ENCODE measurements at regions not wholly inside any gene's neighbourhood (a gene's known extent, or its start where the extent isn't known, plus 50 kb on each side); places are given as distances from the start of the nearest gene placed in this dataset.

- H2AFZ ChIP-seq (ENCODE audit: low read depth, low read length): no peak overlapping the region
- H4K20me1 ChIP-seq (replicated peaks; ENCODE audit: control insufficient read depth, insufficient read depth, low read length): no peaks in the 10 kb centered on the region
- H3K27ac ChIP-seq (ENCODE audit: extremely low read depth, low read depth, low read length): no peak overlapping the region
- no peaks in the 10 kb centered on the region for H3K79me2 ChIP-seq (ENCODE audit: control insufficient read depth, insufficient read depth, low read length)
- no peaks in the 10 kb centered on the region for H3K4me1 ChIP-seq (replicated peaks in 1 of 2; ENCODE audit: control insufficient read depth in 2 of 2, insufficient read depth in 2 of 2, low read length in 2 of 2)
- no peak for ATAC-seq
- ChIA-PET POLR2A (no interaction called here), CTCF (ENCODE audit: low intra/inter-chr PET ratio) (no interaction called here)
- H3K4me3 ChIP-seq: no peak overlapping the region
- no peak overlapping the region for H3K9ac ChIP-seq (ENCODE audit: insufficient read depth in 1 of 2, low read depth in 2 of 2, low read length in 2 of 2)
- no TSS peak for BruUV-seq (replicated peaks)
- 2% methylated on average over 5 of the region's 5 CpGs for WGBS (ENCODE audit: insufficient coverage, low coverage, missing lambda C conversion rate)
- in situ Hi-C loops (cut with MboI): no loop called here
- intact Hi-C loops (cut with micrococcal nuclease): no loop called here
- no peaks in the 10 kb centered on the region for H3K9me3 ChIP-seq (replicated peaks; ENCODE audit: control insufficient read depth, insufficient read depth, low read depth, low read length)
- H3K4me2 ChIP-seq (ENCODE audit: insufficient read depth, low read length): no peak overlapping the region
- H3K9me1 ChIP-seq (ENCODE audit: control insufficient read depth, insufficient read depth, low read length): no peaks in the 10 kb centered on the region
- TF ChIP-seq SIRT6 (IDR thresholded peaks at IDR 0.05; ENCODE audit: low read depth, low read length): no peak
- no peak for TF ChIP-seq CBX8 (IDR thresholded peaks at IDR 0.05; ENCODE audit: borderline replicate concordance, extremely low read depth, low read depth, low read length, poor library complexity, severe bottlenecking)
- TF ChIP-seq GTF3C2 (IDR thresholded peaks at IDR 0.05; ENCODE audit: borderline replicate concordance, extremely low read depth, insufficient read length): no peak
- TF ChIP-seq HOXB6 (CRISPR knock-in tag; IDR thresholded peaks at IDR 0.05; ENCODE audit: borderline replicate concordance): no peak
- TF ChIP-seq PTRF (tag; IDR thresholded peaks at IDR 0.05): no peak
- no peak for TF ChIP-seq ZBTB26 (CRISPR knock-in tag; IDR thresholded peaks at IDR 0.05)
- TF ChIP-seq IRF2 (CRISPR knock-in tag; IDR thresholded peaks at IDR 0.05): no peak
- no peak for TF ChIP-seq ZBTB12 (CRISPR knock-in tag; IDR thresholded peaks at IDR 0.05)
- no peak for TF ChIP-seq PTTG1 (tag; IDR thresholded peaks at IDR 0.05; ENCODE audit: low read depth)
- TF ChIP-seq CHD2 (IDR thresholded peaks at IDR 0.05; ENCODE audit: low read depth, low read length): no peak
- no peak for TF ChIP-seq BDP1 (IDR thresholded peaks at IDR 0.05; ENCODE audit: insufficient read depth, insufficient read length)
- no peak for TF ChIP-seq DACH1 (IDR thresholded peaks at IDR 0.05; ENCODE audit: partially characterized antibody)
- no peak for TF ChIP-seq POLR2A (conservative IDR thresholded peaks at IDR 0.05)
- no peak for TF ChIP-seq PHF20 (IDR thresholded peaks at IDR 0.05; ENCODE audit: partially characterized antibody)
- no peak for DNase-seq (ENCODE audit: extremely low read depth in 1 of 4, low spot score in 3 of 4)
- H3K36me3 ChIP-seq (ENCODE audit: control insufficient read depth, insufficient read depth, low read length): no peaks in the 10 kb centered on the region
- H3K27me3 ChIP-seq (ENCODE audit: control insufficient read depth in 2 of 2, insufficient read depth in 2 of 2, low read length in 2 of 2): no peaks in the 10 kb centered on the region
- FAIRE-seq: no peak
Observed at GRCh38 chr5:101278011-101278687, 375.1 kb upstream of the ST8SIA4 start.

All from K562 (cell line).